ENCODE measurements at regions not wholly inside any gene's neighbourhood (a gene's known extent, or its start where the extent isn't known, plus 50 kb on each side); places are given as distances from the start of the nearest gene placed in this dataset.

- no peak for TF ChIP-seq CTCF (IDR thresholded peaks at IDR 0.05; ENCODE audit: low read depth, low read length, missing input control)
- TF ChIP-seq ATF3 (IDR thresholded peaks at IDR 0.05) = no peak
- no peak for TF ChIP-seq MAX (IDR thresholded peaks at IDR 0.05)
- TF ChIP-seq RAD21 (IDR thresholded peaks at IDR 0.05) = no peak
- TF ChIP-seq SP1 (IDR thresholded peaks at IDR 0.05) = no peak
- TF ChIP-seq TAF1 (conservative IDR thresholded peaks at IDR 0.05) = no peak
- no peak for TF ChIP-seq RXRA (IDR thresholded peaks at IDR 0.05)
- no peak for TF ChIP-seq REST (IDR thresholded peaks at IDR 0.05)
These were observed 58.7 kb upstream of the CDH20 start for GRCh38 chr18:61274416-61274960.
